ENCODE measurements at regions not wholly inside any gene's neighbourhood (a gene's known extent, or its start where the extent isn't known, plus 50 kb on each side); places are given as distances from the start of the nearest gene placed in this dataset.

DNA sequence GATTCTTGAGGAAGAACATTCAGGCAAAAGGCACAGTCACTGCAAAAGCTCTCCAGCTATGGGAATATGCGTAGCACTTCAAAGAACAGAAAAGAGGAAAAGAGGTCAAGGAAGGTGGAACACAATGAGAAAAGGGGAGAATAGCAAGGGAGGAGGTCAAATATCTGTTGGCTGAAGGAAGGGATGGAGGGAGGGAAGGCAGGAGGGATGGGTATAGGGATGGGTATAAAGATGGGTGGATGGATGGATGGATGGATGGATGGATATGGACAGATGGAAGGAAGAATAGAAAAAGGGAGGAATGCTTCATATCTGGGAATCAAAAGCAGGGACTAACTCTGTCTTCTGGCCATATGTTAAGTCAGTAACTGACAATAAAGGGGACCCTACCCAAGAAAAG is 164.2 kb upstream of the TOP1 start:
- no peak overlapping the region for H2AK5ac ChIP-seq (ENCODE audit: low read depth, low read length)
- CTCF ChIA-PET (ENCODE audit: partially characterized antibody) = interaction anchor here (1.1 to 1.6 kb wide), 2 partner anchors 9 to 82 kb away, joined by 4 to 5 read pairs; no protein-coding TSS in a partner anchor
- TF ChIP-seq BCL11A (IDR thresholded peaks at IDR 0.05; ENCODE audit: low read depth in 2 of 2, low read length in 2 of 2) (no peak), YY1 (IDR thresholded peaks at IDR 0.05; ENCODE audit: low read depth, low read length) (no peak), CBX5 (IDR thresholded peaks at IDR 0.05; ENCODE audit: low read depth, low read length) (no peak), KDM5A (IDR thresholded peaks at IDR 0.05; ENCODE audit: low read length) (no peak), SIRT6 (IDR thresholded peaks at IDR 0.05; ENCODE audit: low read length) (no peak), RBBP5 (IDR thresholded peaks at IDR 0.05; ENCODE audit: borderline replicate concordance, low read depth, low read length) (no peak), ZNF274 (IDR thresholded peaks at IDR 0.05; ENCODE audit: borderline replicate concordance, extremely low read depth, low read length) (no peak), MAFK (IDR thresholded peaks at IDR 0.05; ENCODE audit: low read depth, low read length) (no peak), PHF8 (conservative IDR thresholded peaks at IDR 0.05; ENCODE audit: low read depth, low read length) (no peak), BRCA1 (IDR thresholded peaks at IDR 0.05; ENCODE audit: low read depth, low read length) (no peak), SIN3A (conservative IDR thresholded peaks at IDR 0.05 in 1 of 2, IDR thresholded peaks at IDR 0.05 in 1 of 2; ENCODE audit: low read depth in 1 of 2, low read length in 2 of 2) (no peak), CREB1 (IDR thresholded peaks at IDR 0.05) (no peak), EGR1 (IDR thresholded peaks at IDR 0.05; ENCODE audit: borderline replicate concordance, low read depth, low read length) (no peak), ASH2L (IDR thresholded peaks at IDR 0.05; ENCODE audit: low read length) (no peak), NANOG (IDR thresholded peaks at IDR 0.05; ENCODE audit: insufficient read depth, low read depth, low read length, poor library complexity, severe bottlenecking) (no peak)
- TF ChIP-seq, protein P1, sequence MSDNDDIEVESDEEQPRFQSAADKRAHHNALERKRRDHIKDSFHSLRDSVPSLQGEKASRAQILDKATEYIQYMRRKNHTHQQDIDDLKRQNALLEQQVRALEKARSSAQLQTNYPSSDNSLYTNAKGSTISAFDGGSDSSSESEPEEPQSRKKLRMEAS (IDR thresholded peaks at IDR 0.05) = no peak

More for the DNA sequence above, 164.2 kb upstream of the TOP1 start:
- H3K36me3 ChIP-seq (ENCODE audit: control insufficient read depth in 2 of 4, insufficient read depth in 4 of 4, low read length in 3 of 4) = no peaks in the 10 kb centered on the region
- H3K9ac ChIP-seq (replicated peaks in 1 of 4; ENCODE audit: extremely low read depth in 1 of 4, low read depth in 3 of 4, low read length in 3 of 4) = no peak overlapping the region
- no peak overlapping the region for H2BK15ac ChIP-seq (ENCODE audit: low read length)
- no peak overlapping the region for H3K4ac ChIP-seq (replicated peaks; ENCODE audit: insufficient read length, low read depth, low read length)
- H3K27ac ChIP-seq (ENCODE audit: low read depth, low read length) = no peak overlapping the region
- DNase-seq (ENCODE audit: low read depth in 1 of 2, low spot score in 2 of 2) (no peak), FAIRE-seq (no peak)
- H4K8ac ChIP-seq (ENCODE audit: extremely low read depth, insufficient read depth, low read length) = no peak overlapping the region
- H3K79me2 ChIP-seq (ENCODE audit: control insufficient read depth in 1 of 2, insufficient read depth in 2 of 2, low read length in 2 of 2) = no peaks in the 10 kb centered on the region
- H2BK5ac ChIP-seq (ENCODE audit: low read depth, low read length) = no peak overlapping the region
- H3K56ac ChIP-seq (replicated peaks; ENCODE audit: insufficient read length, low read depth, low read length) = no peak overlapping the region
- no peak overlapping the region for H3K4me2 ChIP-seq (ENCODE audit: insufficient read depth in 1 of 2, low read depth in 2 of 2, low read length in 2 of 2)
- no peak overlapping the region for H3K18ac ChIP-seq (ENCODE audit: extremely low read depth, low read length)
- H2AFZ ChIP-seq (ENCODE audit: low read length) = no peak overlapping the region
- no peaks in the 10 kb centered on the region for H3K79me1 ChIP-seq (ENCODE audit: low read depth, low read length)
- POLR2A ChIA-PET (ENCODE audit: partially characterized antibody) = no interaction called here
- H3K14ac ChIP-seq (ENCODE audit: insufficient read length) = no peak overlapping the region
- no peaks in the 10 kb centered on the region for H3K9me3 ChIP-seq (ENCODE audit: insufficient read depth in 2 of 2, low read depth in 1 of 2, low read length in 1 of 2)
- H2BK12ac ChIP-seq (ENCODE audit: low read depth, low read length) = no peak overlapping the region
- no peaks in the 10 kb centered on the region for H4K20me1 ChIP-seq (replicated peaks in 1 of 2; ENCODE audit: control insufficient read depth in 1 of 2, insufficient read depth in 2 of 2, low read length in 2 of 2)
- no peaks in the 10 kb centered on the region; the same call in 1 of the 2 replicates for H3K23me2 ChIP-seq (ENCODE audit: low read depth, low read length)
- H2BK20ac ChIP-seq (ENCODE audit: low read length) = no peak overlapping the region
- no peak overlapping the region for H4K5ac ChIP-seq (ENCODE audit: insufficient read length, low read depth, low read length)
- no peak overlapping the region for H4K91ac ChIP-seq (replicated peaks; ENCODE audit: insufficient read length, low read length)
- H3K23ac ChIP-seq (ENCODE audit: insufficient read length) = no peak overlapping the region
- H3K4me3 ChIP-seq (ENCODE audit: extremely low read depth in 1 of 4, insufficient read depth in 2 of 4, low read depth in 3 of 4, low read length in 4 of 4) = no peak overlapping the region
- 91% methylated on average over 1 of the region's 1 CpG; no CpG with 5 or more reads in 1 of the 2 experiments for WGBS, 2 experiments (ENCODE audit: extremely low coverage in 1 of 2, insufficient coverage in 1 of 2, insufficient read length in 1 of 2, insufficient replicate concordance in 2 of 2, low coverage in 1 of 2, low lambda C conversion rate in 2 of 2, missing lambda C conversion rate in 1 of 2)
- peaks cover 0 to 6% (median 2%) of the 10 kb centered on the region in 4 experiments; a peak in 3 of 7 replicates for H3K4me1 ChIP-seq (replicated peaks in 1 of 4; ENCODE audit: control insufficient read depth in 3 of 4, insufficient read depth in 4 of 4, low read length in 3 of 4)
- no peak overlapping the region for H2BK120ac ChIP-seq (replicated peaks; ENCODE audit: low read depth, low read length)
- no peaks in the 10 kb centered on the region for H3K27me3 ChIP-seq (replicated peaks in 1 of 4; ENCODE audit: control insufficient read depth in 3 of 4, extremely low read depth in 1 of 4, insufficient read depth in 3 of 4, low read length in 3 of 4)
